ENCODE measurements at regions not wholly inside any gene's neighbourhood (a gene's known extent, or its start where the extent isn't known, plus 50 kb on each side); places are given as distances from the start of the nearest gene placed in this dataset.

- Histone ChIP-seq H3K27ac (ENCODE audit: extremely low read depth, low read depth, low read length) (no peak overlapping the region), H3K27me3 (ENCODE audit: control insufficient read depth in 2 of 2, insufficient read depth in 2 of 2, low read length in 2 of 2) (no peaks in the 10 kb centered on the region), H3K9ac (ENCODE audit: insufficient read depth in 1 of 2, low read depth in 2 of 2, low read length in 2 of 2) (no peak overlapping the region), H2AFZ (ENCODE audit: low read depth, low read length) (no peak overlapping the region), H3K4me1 (replicated peaks in 1 of 2; ENCODE audit: control insufficient read depth in 2 of 2, insufficient read depth in 2 of 2, low read length in 2 of 2) (no peaks in the 10 kb centered on the region), H3K9me1 (ENCODE audit: control insufficient read depth, insufficient read depth, low read length) (no peaks in the 10 kb centered on the region), H3K79me2 (ENCODE audit: control insufficient read depth, insufficient read depth, low read length) (no peaks in the 10 kb centered on the region), H3K4me2 (ENCODE audit: insufficient read depth, low read length) (no peak overlapping the region), H3K9me3 (replicated peaks; ENCODE audit: control insufficient read depth, insufficient read depth, low read depth, low read length) (no peaks in the 10 kb centered on the region), H3K36me3 (ENCODE audit: control insufficient read depth, insufficient read depth, low read length) (no peaks in the 10 kb centered on the region), H3K4me3 (no peak overlapping the region), H4K20me1 (replicated peaks; ENCODE audit: control insufficient read depth, insufficient read depth, low read length) (no peaks in the 10 kb centered on the region)
- BruUV-seq (replicated peaks): no TSS peak
- ChIA-PET POLR2A (no interaction called here), CTCF (ENCODE audit: low intra/inter-chr PET ratio) (no interaction called here)
- TF ChIP-seq, protein P1, sequence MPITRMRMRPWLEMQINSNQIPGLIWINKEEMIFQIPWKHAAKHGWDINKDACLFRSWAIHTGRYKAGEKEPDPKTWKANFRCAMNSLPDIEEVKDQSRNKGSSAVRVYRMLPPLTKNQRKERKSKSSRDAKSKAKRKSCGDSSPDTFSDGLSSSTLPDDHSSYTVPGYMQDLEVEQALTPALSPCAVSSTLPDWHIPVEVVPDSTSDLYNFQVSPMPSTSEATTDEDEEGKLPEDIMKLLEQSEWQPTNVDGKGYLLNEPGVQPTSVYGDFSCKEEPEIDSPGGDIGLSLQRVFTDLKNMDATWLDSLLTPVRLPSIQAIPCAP (CRISPR knock-in tag; IDR thresholded peaks at IDR 0.05; ENCODE audit: borderline replicate concordance): no peak
- intact Hi-C loops (cut with micrococcal nuclease): no loop called here
- in situ Hi-C loops (cut with MboI): no loop called here
- no peak for ATAC-seq
- 2% methylated on average over 3 of the region's 3 CpGs for WGBS (ENCODE audit: insufficient coverage, low coverage, missing lambda C conversion rate)
- FAIRE-seq: no peak
- DNase-seq (ENCODE audit: extremely low read depth in 1 of 4, low spot score in 3 of 4): no peak
Measured at GRCh38 chr7:33697616-33698015, 207.7 kb upstream of the BMPER start.

DNA sequence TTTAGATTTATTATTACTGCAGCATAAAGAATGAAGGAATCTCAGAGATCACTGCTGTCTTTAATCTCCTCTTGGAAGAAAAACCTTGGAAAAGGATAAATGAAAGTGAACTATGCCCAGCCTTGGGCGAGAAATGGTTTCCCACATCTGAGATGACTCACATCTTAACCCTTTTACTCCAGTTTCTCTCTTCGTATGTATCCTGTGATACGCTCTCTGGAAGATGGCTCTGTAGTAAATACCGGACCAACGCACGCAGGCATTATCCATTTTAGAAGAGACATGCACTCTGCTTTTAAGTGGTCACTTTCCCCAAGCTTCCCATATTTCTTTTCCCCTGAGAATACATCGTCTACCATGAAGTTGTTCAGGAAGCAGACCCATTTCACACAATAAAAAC is 207.3 kb upstream of the BMPER start:
- no peak overlapping the region for H3K9ac ChIP-seq (ENCODE audit: insufficient read depth in 1 of 2, low read depth in 2 of 2, low read length in 2 of 2)
- POLR2A ChIA-PET: interaction anchor here (0.6 kb wide), 1 partner anchor 12 kb away, joined by 3 read pairs; no protein-coding TSS in a partner anchor
- 0% methylated on average over 7 of the region's 7 CpGs for WGBS (ENCODE audit: insufficient coverage, low coverage, missing lambda C conversion rate)
- TF ChIP-seq REST (IDR thresholded peaks at IDR 0.05; ENCODE audit: borderline replicate concordance) (no peak), REST (CRISPR knock-in tag; IDR thresholded peaks at IDR 0.05; ENCODE audit: low read depth) (no peak), ZNF444 (CRISPR knock-in tag; IDR thresholded peaks at IDR 0.05) (no peak), DNMT1 (IDR thresholded peaks at IDR 0.05) (no peak), TEAD4 (IDR thresholded peaks at IDR 0.05; ENCODE audit: low read length) (no peak), TEAD4 (CRISPR knock-in tag; IDR thresholded peaks at IDR 0.05; ENCODE audit: borderline replicate concordance) (no peak), SAFB2 (IDR thresholded peaks at IDR 0.05; ENCODE audit: borderline replicate concordance, low read depth, low read length, severe bottlenecking) (no peak)

More for the DNA sequence above, 207.3 kb upstream of the BMPER start:
- no peak for DNase-seq (ENCODE audit: extremely low read depth in 1 of 4, low spot score in 3 of 4)
- no peak for ATAC-seq
- Histone ChIP-seq H3K36me3 (ENCODE audit: control insufficient read depth, insufficient read depth, low read length) (no peaks in the 10 kb centered on the region), H3K9me1 (ENCODE audit: control insufficient read depth, insufficient read depth, low read length) (no peaks in the 10 kb centered on the region), H3K4me3 (no peak overlapping the region), H4K20me1 (replicated peaks; ENCODE audit: control insufficient read depth, insufficient read depth, low read length) (no peaks in the 10 kb centered on the region), H3K79me2 (ENCODE audit: control insufficient read depth, insufficient read depth, low read length) (no peaks in the 10 kb centered on the region), H3K9me3 (replicated peaks; ENCODE audit: control insufficient read depth, insufficient read depth, low read depth, low read length) (no peaks in the 10 kb centered on the region), H2AFZ (ENCODE audit: low read depth, low read length) (no peak overlapping the region), H3K4me1 (replicated peaks in 1 of 2; ENCODE audit: control insufficient read depth in 2 of 2, insufficient read depth in 2 of 2, low read length in 2 of 2) (no peaks in the 10 kb centered on the region), H3K27me3 (ENCODE audit: control insufficient read depth in 2 of 2, insufficient read depth in 2 of 2, low read length in 2 of 2) (no peaks in the 10 kb centered on the region), H3K27ac (ENCODE audit: extremely low read depth, low read depth, low read length) (no peak overlapping the region), H3K4me2 (ENCODE audit: insufficient read depth, low read length) (no peak overlapping the region)
- CTCF ChIA-PET (ENCODE audit: low intra/inter-chr PET ratio): no interaction called here
- no peak for FAIRE-seq
- in situ Hi-C loops (cut with MboI): no loop called here
- intact Hi-C loops (cut with micrococcal nuclease): no loop called here
- no TSS peak for BruUV-seq (replicated peaks)
